ENCODE measurements at regions not wholly inside any gene's neighbourhood (a gene's known extent, or its start where the extent isn't known, plus 50 kb on each side); places are given as distances from the start of the nearest gene placed in this dataset.
A peak's percentile ranks its signal among the peaks of the same experiment; 100 is the strongest.
"Not testable (repeated sequence)": the region's sequence is repeated elsewhere in the genome, so short reads cannot be mapped to it uniquely, and the experiment has no call there.

- no peak overlapping the region for H3K4me3 ChIP-seq (ENCODE audit: low read depth, low read length)
- DNase-seq (ENCODE audit: low read depth) = no peak
- no peak for TF ChIP-seq CTCF (IDR thresholded peaks at IDR 0.05; ENCODE audit: insufficient read depth, low read depth, low read length)
Measured at GRCh38 chr3:146702237-146702636, 97.1 kb upstream of the PLSCR5 start.

- H3K4me3 ChIP-seq (ENCODE audit: low read depth, low read length) = no peak overlapping the region
- DNase-seq (ENCODE audit: low read depth) = no peak
- no peak for TF ChIP-seq CTCF (IDR thresholded peaks at IDR 0.05; ENCODE audit: insufficient read depth, low read depth, low read length)
Measured at GRCh38 chr3:146701246-146701645, 96.1 kb upstream of the PLSCR5 start.

- not testable (repeated sequence) for DNase-seq (ENCODE audit: low read depth); H3K4me3 ChIP-seq (ENCODE audit: low read depth, low read length)
Measured at GRCh38 chr3:146700025-146700424, 94.9 kb upstream of the PLSCR5 start.

GRCh38 chr3:146692254-146692653 lies 87.1 kb upstream of the PLSCR5 start:
- no peak for TF ChIP-seq CTCF (IDR thresholded peaks at IDR 0.05; ENCODE audit: insufficient read depth, low read depth, low read length)
- no peak overlapping the region for H3K4me3 ChIP-seq (ENCODE audit: low read depth, low read length)

GRCh38 chr3:146685050-146685814 lies 80.1 kb upstream of the PLSCR5 start:
- no peak for TF ChIP-seq CTCF (IDR thresholded peaks at IDR 0.05; ENCODE audit: insufficient read depth, low read depth, low read length)
- no peak overlapping the region for H3K4me3 ChIP-seq (ENCODE audit: low read depth, low read length)
- no peak for DNase-seq (ENCODE audit: low read depth)

More at GRCh38 chr3:146692254-146692653, 87.1 kb upstream of the PLSCR5 start:
- no peak for DNase-seq (ENCODE audit: low read depth)

- TF ChIP-seq CTCF (IDR thresholded peaks at IDR 0.05; ENCODE audit: insufficient read depth, low read depth, low read length) = no peak
- peak; percentile 4 for DNase-seq (ENCODE audit: low read depth)
- no peak overlapping the region for H3K4me3 ChIP-seq (ENCODE audit: low read depth, low read length)
Measured at GRCh38 chr3:146682171-146682570, 77.0 kb upstream of the PLSCR5 start.

- no peak for TF ChIP-seq CTCF (IDR thresholded peaks at IDR 0.05; ENCODE audit: insufficient read depth, low read depth, low read length)
- no peak for DNase-seq (ENCODE audit: low read depth)
- no peak overlapping the region for H3K4me3 ChIP-seq (ENCODE audit: low read depth, low read length)
Measured at GRCh38 chr3:146680617-146681016, 75.5 kb upstream of the PLSCR5 start.

Measured in fibroblast of villous mesenchyme (primary cell).